ENCODE measurements at regions not wholly inside any gene's neighbourhood (a gene's known extent, or its start where the extent isn't known, plus 50 kb on each side); places are given as distances from the start of the nearest gene placed in this dataset.

GRCh38 chr7:106795877-106796231, 69.2 kb upstream of the PIK3CG start:
- Mint-ChIP-seq H3K4me3 (no peak overlapping the region), H3K27ac (no peak overlapping the region), H3K9me3 (peaks cover 35% of the 10 kb centered on the region), H3K36me3 (ENCODE audit: low read depth) (peaks cover 26% of the 10 kb centered on the region; the same call in 2 of the 3 replicates), H3K4me1 (peaks cover 4% of the 10 kb centered on the region; the same call in 2 of the 3 replicates), H3K27me3 (ENCODE audit: insufficient read depth, low read depth, poor library complexity) (peaks cover 4% of the 10 kb centered on the region)
- no peaks in the 10 kb centered on the region for H4K20me1 ChIP-seq (replicated peaks; ENCODE audit: insufficient read depth)
- no peak for ATAC-seq
- H3F3A ChIP-seq (replicated peaks; ENCODE audit: low read depth): no peaks in the 10 kb centered on the region
- H3K9me2 ChIP-seq (ENCODE audit: insufficient read depth): 0 out of 2 replicates have a peak, but pooled peaks cover 2% of the 10 kb centered on the region
- H3K27me3 ChIP-seq (ENCODE audit: insufficient read depth): no peaks in the 10 kb centered on the region
- no peak overlapping the region for H3K27ac ChIP-seq (ENCODE audit: low read depth)
- H2AFZ ChIP-seq: no peak overlapping the region
- H3K4me1 ChIP-seq (ENCODE audit: insufficient read depth): no peaks in the 10 kb centered on the region
- H3K36me3 ChIP-seq (ENCODE audit: insufficient read depth): peaks cover 3% of the 10 kb centered on the region; the same call in 1 of the 2 replicates
- no peak for DNase-seq (ENCODE audit: low spot score)
- no peak overlapping the region for H3K4me3 ChIP-seq
- no peaks in the 10 kb centered on the region for H3K79me2 ChIP-seq (replicated peaks; ENCODE audit: insufficient read depth)
- TF ChIP-seq EZH2phosphoT487 (IDR thresholded peaks at IDR 0.05; ENCODE audit: unreplicated experiment) (no peak), STAT1 (IDR thresholded peaks at IDR 0.05; ENCODE audit: unreplicated experiment) (no peak), ZNF331 (CRISPR knock-in tag; IDR thresholded peaks at IDR 0.05; ENCODE audit: low read depth) (no peak), POLR2AphosphoS5 (IDR thresholded peaks at IDR 0.05; ENCODE audit: low read depth) (no peak), CTCF (conservative IDR thresholded peaks at IDR 0.05; ENCODE audit: low read depth in 2 of 2) (no peak), EZH2 (IDR thresholded peaks at IDR 0.05; ENCODE audit: low read depth, unreplicated experiment) (no peak)
- no peak overlapping the region for H3K4me2 ChIP-seq

- ATAC-seq (no peak), DNase-seq (ENCODE audit: low spot score) (no peak)
- Histone ChIP-seq H3K4me1 (ENCODE audit: insufficient read depth) (no peaks in the 10 kb centered on the region), H3K4me2 (no peak overlapping the region), H3K9me2 (ENCODE audit: insufficient read depth) (0 out of 2 replicates have a peak, but pooled peaks cover 2% of the 10 kb centered on the region), H2AFZ (no peak overlapping the region), H3F3A (replicated peaks; ENCODE audit: low read depth) (no peaks in the 10 kb centered on the region), H3K27ac (ENCODE audit: low read depth) (no peak overlapping the region), H3K4me3 (no peak overlapping the region), H3K79me2 (replicated peaks; ENCODE audit: insufficient read depth) (no peaks in the 10 kb centered on the region), H4K20me1 (replicated peaks; ENCODE audit: insufficient read depth) (no peaks in the 10 kb centered on the region), H3K27me3 (ENCODE audit: insufficient read depth) (no peaks in the 10 kb centered on the region), H3K36me3 (ENCODE audit: insufficient read depth) (peaks cover 3% of the 10 kb centered on the region; the same call in 1 of the 2 replicates)
- TF ChIP-seq CTCF (conservative IDR thresholded peaks at IDR 0.05; ENCODE audit: low read depth in 2 of 2) (no peak), ZNF114 (CRISPR knock-in tag; IDR thresholded peaks at IDR 0.05) (no peak), EZH2 (IDR thresholded peaks at IDR 0.05; ENCODE audit: low read depth, unreplicated experiment) (no peak), JUNB (IDR thresholded peaks at IDR 0.05; ENCODE audit: unreplicated experiment) (no peak), EZH2phosphoT487 (IDR thresholded peaks at IDR 0.05; ENCODE audit: unreplicated experiment) (no peak), CREB1 (CRISPR knock-in tag; IDR thresholded peaks at IDR 0.05; ENCODE audit: low read depth) (no peak), POLR2AphosphoS5 (IDR thresholded peaks at IDR 0.05; ENCODE audit: low read depth) (no peak)
- H3K36me3 Mint-ChIP-seq (ENCODE audit: low read depth): peaks cover 26% of the 10 kb centered on the region; the same call in 2 of the 3 replicates
- no peak overlapping the region for H3K27ac Mint-ChIP-seq
- H3K4me1 Mint-ChIP-seq: peaks cover 4% of the 10 kb centered on the region; the same call in 2 of the 3 replicates
- H3K27me3 Mint-ChIP-seq (ENCODE audit: insufficient read depth, low read depth, poor library complexity): peaks cover 4% of the 10 kb centered on the region
- no peak overlapping the region for H3K4me3 Mint-ChIP-seq
- peaks cover 35% of the 10 kb centered on the region for H3K9me3 Mint-ChIP-seq
Measured at GRCh38 chr7:106797937-106798336, 67.1 kb upstream of the PIK3CG start.

All from GM23338 (cell line).